Fibroblast of villous mesenchyme (primary cell): ENCODE measurements at regions not wholly inside any gene's neighbourhood (a gene's known extent, or its start where the extent isn't known, plus 50 kb on each side); places are given as distances from the start of the nearest gene placed in this dataset.
A peak's percentile ranks its signal among the peaks of the same experiment; 100 is the strongest.

Experiments
- DNase-seq: peaks from one replicate; pipeline ENCODE4 v3.0.0-alpha.2; 2010; ENCODE audit warnings: low read depth
- H3K4me3 ChIP-seq: 2 replicates; pipeline ENCODE4 v1.5.1; 2011; ENCODE audit warnings: low read depth, mild to moderate bottlenecking, low read length
- TF ChIP-seq, protein P1 (sequence below): IDR thresholded peaks from 2 replicates; pipeline ENCODE4 v1.5.1; 2012; ENCODE audit warnings: low read depth, mild to moderate bottlenecking, low read length; ENCODE audit not compliant: insufficient read depth

- TF ChIP-seq, protein P1, sequence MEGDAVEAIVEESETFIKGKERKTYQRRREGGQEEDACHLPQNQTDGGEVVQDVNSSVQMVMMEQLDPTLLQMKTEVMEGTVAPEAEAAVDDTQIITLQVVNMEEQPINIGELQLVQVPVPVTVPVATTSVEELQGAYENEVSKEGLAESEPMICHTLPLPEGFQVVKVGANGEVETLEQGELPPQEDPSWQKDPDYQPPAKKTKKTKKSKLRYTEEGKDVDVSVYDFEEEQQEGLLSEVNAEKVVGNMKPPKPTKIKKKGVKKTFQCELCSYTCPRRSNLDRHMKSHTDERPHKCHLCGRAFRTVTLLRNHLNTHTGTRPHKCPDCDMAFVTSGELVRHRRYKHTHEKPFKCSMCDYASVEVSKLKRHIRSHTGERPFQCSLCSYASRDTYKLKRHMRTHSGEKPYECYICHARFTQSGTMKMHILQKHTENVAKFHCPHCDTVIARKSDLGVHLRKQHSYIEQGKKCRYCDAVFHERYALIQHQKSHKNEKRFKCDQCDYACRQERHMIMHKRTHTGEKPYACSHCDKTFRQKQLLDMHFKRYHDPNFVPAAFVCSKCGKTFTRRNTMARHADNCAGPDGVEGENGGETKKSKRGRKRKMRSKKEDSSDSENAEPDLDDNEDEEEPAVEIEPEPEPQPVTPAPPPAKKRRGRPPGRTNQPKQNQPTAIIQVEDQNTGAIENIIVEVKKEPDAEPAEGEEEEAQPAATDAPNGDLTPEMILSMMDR, result no peak
- no peak overlapping the region for H3K4me3 ChIP-seq
- DNase-seq, result no peak
These were observed 234.9 kb upstream of the TPM1 start for GRCh38 chr15:62807539-62808130.

DNA sequence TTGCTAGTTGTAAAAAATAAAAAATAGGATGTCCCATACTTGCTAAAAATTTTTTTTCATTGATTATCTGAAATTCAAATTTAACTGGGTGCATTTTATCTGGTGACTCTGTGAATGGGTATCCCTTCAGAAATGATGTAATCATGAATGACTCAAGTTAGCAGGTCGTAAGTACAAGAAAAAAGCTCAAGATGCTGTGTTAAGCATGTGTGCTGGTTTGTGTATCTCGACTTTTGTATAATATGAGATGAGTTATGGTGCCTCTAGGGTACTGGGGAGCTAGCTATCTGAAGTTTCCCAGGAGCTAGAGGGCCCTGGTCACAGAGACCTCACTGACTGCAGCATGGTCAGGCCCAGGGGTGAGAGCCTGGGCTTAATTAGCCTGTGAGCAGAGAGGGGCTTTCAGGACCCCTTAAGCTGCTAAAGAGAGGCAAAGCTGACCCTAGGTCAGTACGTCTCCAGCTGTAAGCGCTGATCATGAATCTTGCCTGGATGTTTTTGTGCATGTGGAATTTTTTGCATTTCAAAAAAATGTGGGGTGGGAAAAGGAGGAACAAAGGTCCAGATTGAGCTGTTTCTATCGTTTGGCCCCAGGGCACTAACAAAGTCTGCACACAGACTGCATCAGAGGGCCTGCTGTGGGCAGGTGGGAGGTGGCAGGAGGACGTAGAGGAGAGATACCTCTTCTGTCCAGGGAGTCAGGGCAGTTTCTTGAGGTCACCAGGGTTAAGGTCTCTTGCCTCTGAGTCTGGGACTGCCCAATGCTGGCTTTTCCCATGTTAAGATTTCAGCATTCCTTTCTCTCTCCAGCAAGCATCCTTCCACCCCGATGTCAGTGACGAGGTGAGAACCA, 233.2 kb upstream of the TPM1 start:
- H3K4me3 ChIP-seq, result no peak overlapping the region
- DNase-seq, result peak; percentile 88
- TF ChIP-seq, protein P1, result no peak

DNA sequence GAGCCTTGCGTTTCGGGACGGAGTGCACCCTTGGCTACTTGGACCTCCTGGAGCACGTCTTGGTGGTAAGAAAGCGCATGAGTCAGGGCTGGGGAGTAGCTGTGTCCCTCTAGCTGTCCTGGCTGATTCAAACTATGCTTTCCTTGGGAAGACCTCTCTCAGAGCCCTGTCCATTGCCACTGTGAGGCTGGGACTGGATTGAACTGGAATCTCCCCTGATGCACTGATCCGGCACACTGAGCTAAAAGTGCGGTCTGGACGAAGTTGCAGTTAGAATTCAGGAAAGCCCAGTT, 232.6 kb upstream of the TPM1 start:
- TF ChIP-seq, protein P1, result no peak
- DNase-seq, result no peak
- H3K4me3 ChIP-seq, result no peak overlapping the region

- H3K4me3 ChIP-seq, result no peak overlapping the region
- TF ChIP-seq, protein P1, result no peak
- no peak for DNase-seq
These were observed 230.1 kb upstream of the TPM1 start for GRCh38 chr15:62812515-62812835.

GRCh38 chr15:62816342-62817069, 226.0 kb upstream of the TPM1 start:
- TF ChIP-seq, protein P1, result no peak
- no peak overlapping the region for H3K4me3 ChIP-seq
- DNase-seq, result peak; percentile 45

GRCh38 chr15:62818691-62819090, 223.9 kb upstream of the TPM1 start:
- no peak overlapping the region for H3K4me3 ChIP-seq
- TF ChIP-seq, protein P1, result no peak
- peak; percentile 16 for DNase-seq
